Body of pancreas (tissue), 4 donors: ENCODE measurements at regions not wholly inside any gene's neighbourhood (a gene's known extent, or its start where the extent isn't known, plus 50 kb on each side); places are given as distances from the start of the nearest gene placed in this dataset.

Source experiments
- ATAC-seq: fragments of 150-250 bp; one replicate; pipeline ENCODE4 v1.9.1; 2016
- DNase-seq, 4 donors: peaks; one replicate each; pipeline ENCODE4 v3.0.0-alpha.2; 2019
- H3K27ac ChIP-seq, 4 donors: fragments of 200-600 bp; sonication (generic); 1 replicate in 3 of 4; 2 replicates in 1 of 4; pipeline versions ENCODE4 v1.5.1 to v1.6.1; 2016 to 2019; ENCODE audit warnings: mild to moderate bottlenecking in 1 of 4, mixed read lengths in 1 of 4, moderate library complexity in 1 of 4
- H3K27me3 ChIP-seq, 2 donors: fragments of 200-600 bp; sonication (generic); one replicate each; pipeline ENCODE4 v1.6.0; 2016; ENCODE audit warnings: mild to moderate bottlenecking in 1 of 2
- H3K36me3 ChIP-seq, 2 donors: fragments of 200-600 bp; sonication (generic); replicated peaks in 1 of 2; 2 replicates each; pipeline ENCODE4 v1.5.1; 2016; ENCODE audit warnings: low read depth in 2 of 2; ENCODE audit not compliant: insufficient read depth in 1 of 2
- H3K4me1 ChIP-seq: fragments of 200-600 bp; sonication (generic); one replicate; pipeline ENCODE4 v1.6.0; 2016
- H3K4me3 ChIP-seq, 2 donors: fragments of 200-600 bp; sonication (generic); 1 replicate in 1 of 2; 2 replicates in 1 of 2; pipeline ENCODE4 v1.5.1; 2016 to 2019
- H3K9me3 ChIP-seq, 3 donors: fragments of 200-600 bp; sonication (generic); 1 replicate in 2 of 3; 2 replicates in 1 of 3; pipeline ENCODE4 v1.5.1; 2016
- CTCF ChIP-seq, 7 experiments: fragments of 450-650 bp in 4 of 7; fragments of 200-600 bp in 3 of 7; sonication (generic) in 3 of 7; IDR thresholded peaks; one replicate each; pipeline ENCODE4 v1.5.1; 2016 to 2019; ENCODE audit warnings: antibody characterized with exemption in 7 of 7
- POLR2A ChIP-seq, 3 donors: fragments of 450-650 bp; IDR thresholded peaks; one replicate each; pipeline ENCODE4 v1.6.1; 2016; ENCODE audit warnings: antibody characterized with exemption in 3 of 3, mild to moderate bottlenecking in 2 of 3
- WGBS, 2 donors: methylation state at CpG; one replicate each; pipeline ENCODE4 v1.1.5; 2017; 5-methylcytosine and 5-hydroxymethylcytosine counted together
- intact Hi-C: fragments of 100-400 bp; cut with DNase I; formaldehyde crosslinking; loops from one replicate; pipeline ENCODE4 v1.15.1; 2023

GRCh38 chr16:8374586-8375231 is 215.6 kb downstream of the TMEM114 start:
- no peak for ATAC-seq
- H3K4me3 ChIP-seq: no peak overlapping the region
- H3K27me3 ChIP-seq: no peaks in the 10 kb centered on the region
- no peak for TF ChIP-seq CTCF (IDR thresholded peaks at IDR 0.05)
- TF ChIP-seq POLR2A (IDR thresholded peaks at IDR 0.05): no peak
- intact Hi-C loops: no loop called here
- H3K27ac ChIP-seq: no peak overlapping the region
- no peaks in the 10 kb centered on the region for H3K36me3 ChIP-seq
- WGBS, 2 donors: 71 to 74% methylated on average over 8 of the region's 8 CpGs
- H3K9me3 ChIP-seq: no peaks in the 10 kb centered on the region
- DNase-seq: no peak
- no peaks in the 10 kb centered on the region for H3K4me1 ChIP-seq

DNA sequence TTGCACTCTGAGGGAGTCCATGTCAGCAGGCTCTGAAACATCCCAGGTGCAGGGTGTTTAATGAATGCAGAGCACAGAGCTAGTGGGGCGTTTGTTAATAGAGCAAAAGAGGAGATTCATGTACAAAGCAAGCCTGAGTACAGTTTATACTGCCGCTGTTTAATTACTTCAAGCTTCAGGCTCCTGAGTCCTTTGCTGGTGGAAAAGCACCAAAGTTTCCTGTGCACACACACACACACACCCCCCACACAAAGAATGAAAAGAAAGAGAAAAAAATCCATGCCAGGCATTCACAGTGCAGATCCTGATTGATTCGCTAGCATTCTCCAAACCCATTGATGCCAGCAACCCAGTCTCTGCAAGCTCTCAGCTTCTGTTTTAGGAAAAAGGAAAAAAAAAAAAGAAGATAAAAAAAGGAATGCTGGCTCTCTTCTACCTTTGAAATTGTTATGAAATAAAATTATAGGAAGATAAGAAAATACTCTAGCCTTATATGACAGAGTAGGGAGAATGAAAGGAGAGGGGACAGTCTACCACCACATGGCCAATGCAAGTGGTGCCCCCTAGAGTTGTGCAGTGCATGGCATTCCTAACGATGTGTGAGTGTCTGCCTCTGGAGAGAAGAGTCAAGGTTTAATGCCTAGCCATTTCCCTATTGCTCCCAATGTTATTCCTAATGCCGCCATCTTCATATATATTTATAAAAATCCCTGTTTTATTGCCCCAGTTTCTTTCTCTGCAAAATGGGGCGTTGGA is 216.5 kb downstream of the TMEM114 start:
- WGBS, 2 donors: 64 to 70% methylated on average over 6 of the region's 6 CpGs
- H3K36me3 ChIP-seq: no peaks in the 10 kb centered on the region
- intact Hi-C loops: no loop called here
- H3K4me1 ChIP-seq: no peaks in the 10 kb centered on the region
- no peak overlapping the region for H3K4me3 ChIP-seq
- no peak overlapping the region for H3K27ac ChIP-seq
- DNase-seq: no peak
- H3K27me3 ChIP-seq: no peaks in the 10 kb centered on the region
- TF ChIP-seq POLR2A (IDR thresholded peaks at IDR 0.05): no peak
- no peak for TF ChIP-seq CTCF (IDR thresholded peaks at IDR 0.05)
- no peak for ATAC-seq
- H3K9me3 ChIP-seq: no peaks in the 10 kb centered on the region

- intact Hi-C loops: no loop called here
- TF ChIP-seq CTCF (IDR thresholded peaks at IDR 0.05): no peak
- no peak for TF ChIP-seq POLR2A (IDR thresholded peaks at IDR 0.05)
- DNase-seq: no peak
- no peak overlapping the region for H3K27ac ChIP-seq
- ATAC-seq: no peak
- H3K36me3 ChIP-seq: no peaks in the 10 kb centered on the region
- no peaks in the 10 kb centered on the region for H3K27me3 ChIP-seq
- no peak overlapping the region for H3K4me3 ChIP-seq
- WGBS, 2 donors: 69 to 74% methylated on average over 3 of the region's 3 CpGs
- H3K9me3 ChIP-seq: no peaks in the 10 kb centered on the region
- no peaks in the 10 kb centered on the region for H3K4me1 ChIP-seq
Measured at GRCh38 chr16:8372141-8372540, 218.2 kb downstream of the TMEM114 start.

DNA sequence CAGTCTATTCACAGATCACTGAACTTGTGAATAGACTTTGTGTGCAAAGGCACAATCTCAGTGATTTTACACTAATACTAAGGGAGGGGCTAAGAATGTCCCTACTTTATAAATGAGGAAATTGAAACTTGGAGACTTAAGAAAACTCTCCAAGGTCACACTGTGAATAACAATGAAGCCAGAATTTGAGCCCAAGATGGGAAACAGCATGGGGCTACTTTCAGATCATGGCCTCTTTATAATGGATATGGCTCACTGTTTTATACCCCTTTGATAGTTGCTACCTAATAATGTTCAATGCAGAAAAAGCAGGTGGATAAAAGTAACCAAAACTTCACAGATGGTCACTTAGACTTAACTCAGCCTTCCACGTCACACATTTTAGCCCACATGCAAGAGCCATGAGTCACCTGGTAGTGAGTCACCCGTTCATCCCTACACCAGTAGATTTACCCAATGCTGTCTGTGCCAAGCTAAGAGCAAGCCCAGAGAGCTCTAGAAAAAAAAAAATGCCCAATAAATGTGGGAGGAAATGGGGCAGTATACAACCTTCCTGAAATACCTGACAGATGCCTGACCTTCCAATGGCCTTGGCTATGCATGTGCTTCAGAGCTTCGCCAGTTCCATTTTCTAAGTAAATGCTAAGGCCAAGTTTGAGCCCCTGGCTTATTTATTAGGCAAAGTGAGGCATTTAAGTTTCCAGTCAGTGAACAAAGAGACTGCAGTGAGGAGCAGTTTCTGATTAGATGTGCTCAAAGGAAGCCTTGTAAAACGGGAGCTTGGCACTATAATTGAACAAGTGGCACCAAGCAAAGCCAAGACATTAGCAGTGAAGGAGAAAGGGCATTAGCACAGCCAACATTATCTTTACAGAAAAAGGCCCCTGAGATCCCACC is 219.7 kb downstream of the TMEM114 start:
- DNase-seq (peak; percentile 7 to 80 (median 42)), ATAC-seq (peak; percentile 65)
- Histone ChIP-seq H3K4me3 (no peak overlapping the region), H3K27me3 (no peaks in the 10 kb centered on the region), H3K9me3 (no peaks in the 10 kb centered on the region), H3K4me1 (no peaks in the 10 kb centered on the region), H3K36me3 (no peaks in the 10 kb centered on the region), H3K27ac (peak overlapping the region in 1 of 4 donors; percentile 31)
- TF ChIP-seq POLR2A (IDR thresholded peaks at IDR 0.05) (no peak), CTCF (IDR thresholded peaks at IDR 0.05) (no peak)
- 57 to 64% methylated on average over 4 of the region's 4 CpGs for WGBS, 2 donors
- intact Hi-C loops: no loop called here
